Activated effector memory CD4-positive, alpha-beta T cell treated with anti-CD3 and anti-CD28 coated beads, Interleukin-2, amount 50 U/mL, for 16 hours (primary cell): ENCODE measurements at regions not wholly inside any gene's neighbourhood (a gene's known extent, or its start where the extent isn't known, plus 50 kb on each side); places are given as distances from the start of the nearest gene placed in this dataset.

Experiments used
- DNase-seq: peaks from one replicate; pipeline ENCODE4 v3.0.0-alpha.2; 2020

DNA sequence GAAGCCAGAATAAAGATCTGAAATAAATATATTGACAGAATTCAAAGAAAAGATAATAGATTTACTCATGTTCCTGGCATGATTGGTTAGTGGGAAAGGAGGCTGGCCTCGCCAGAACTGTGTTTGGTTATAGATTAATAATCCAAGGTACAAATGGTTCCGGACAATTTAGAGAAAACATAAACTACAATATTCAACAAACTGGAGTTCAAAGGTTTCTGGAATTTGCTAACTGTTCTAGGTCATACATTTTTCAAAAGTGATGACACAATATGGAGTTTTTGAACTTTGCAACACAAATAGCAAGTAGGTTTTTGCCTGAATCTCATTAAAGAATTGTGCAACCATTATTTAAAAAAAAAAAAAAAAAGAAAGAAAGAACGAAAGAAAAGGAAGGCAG, 251.7 kb upstream of the SALL1 start:
- DNase-seq, result no peak

DNA sequence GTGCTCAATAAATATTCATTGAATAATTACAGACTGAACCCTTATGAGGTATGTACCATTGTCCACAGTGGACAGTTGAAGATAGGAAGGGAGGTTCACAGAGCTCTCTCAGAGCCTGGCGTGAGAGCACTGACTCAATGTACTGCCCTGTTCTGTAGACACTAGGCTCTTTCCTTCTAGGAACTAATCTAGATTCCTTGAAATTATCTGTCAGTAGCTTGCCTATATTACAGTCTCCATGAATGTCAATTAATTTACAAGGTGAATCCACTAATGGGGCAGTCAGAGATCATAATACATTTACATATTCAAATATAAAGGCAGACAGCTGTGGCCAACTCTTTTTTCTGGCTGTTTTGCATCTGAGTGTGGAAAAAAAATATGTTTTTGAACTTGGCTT, 251.2 kb upstream of the SALL1 start:
- no peak for DNase-seq

DNA sequence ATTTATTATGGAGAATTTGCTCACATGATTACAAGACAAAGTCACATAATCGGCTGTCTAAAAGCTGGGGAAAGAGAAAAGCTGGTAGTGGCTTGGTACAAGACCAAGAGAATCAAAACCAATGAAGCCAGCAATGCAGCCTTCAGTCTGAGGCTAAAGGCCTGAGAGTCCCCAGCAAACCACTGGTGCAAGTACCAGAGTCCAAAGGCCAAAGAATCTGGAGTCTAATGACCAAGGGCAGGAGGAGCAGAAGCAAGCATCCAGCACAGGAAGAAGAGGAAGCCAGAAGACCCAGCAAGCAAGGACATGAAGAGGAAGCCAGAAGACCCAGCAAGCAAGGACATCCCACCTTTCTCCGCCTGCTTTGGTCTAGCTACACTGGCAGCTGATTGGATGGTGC, 250.6 kb upstream of the SALL1 start:
- no peak for DNase-seq

DNA sequence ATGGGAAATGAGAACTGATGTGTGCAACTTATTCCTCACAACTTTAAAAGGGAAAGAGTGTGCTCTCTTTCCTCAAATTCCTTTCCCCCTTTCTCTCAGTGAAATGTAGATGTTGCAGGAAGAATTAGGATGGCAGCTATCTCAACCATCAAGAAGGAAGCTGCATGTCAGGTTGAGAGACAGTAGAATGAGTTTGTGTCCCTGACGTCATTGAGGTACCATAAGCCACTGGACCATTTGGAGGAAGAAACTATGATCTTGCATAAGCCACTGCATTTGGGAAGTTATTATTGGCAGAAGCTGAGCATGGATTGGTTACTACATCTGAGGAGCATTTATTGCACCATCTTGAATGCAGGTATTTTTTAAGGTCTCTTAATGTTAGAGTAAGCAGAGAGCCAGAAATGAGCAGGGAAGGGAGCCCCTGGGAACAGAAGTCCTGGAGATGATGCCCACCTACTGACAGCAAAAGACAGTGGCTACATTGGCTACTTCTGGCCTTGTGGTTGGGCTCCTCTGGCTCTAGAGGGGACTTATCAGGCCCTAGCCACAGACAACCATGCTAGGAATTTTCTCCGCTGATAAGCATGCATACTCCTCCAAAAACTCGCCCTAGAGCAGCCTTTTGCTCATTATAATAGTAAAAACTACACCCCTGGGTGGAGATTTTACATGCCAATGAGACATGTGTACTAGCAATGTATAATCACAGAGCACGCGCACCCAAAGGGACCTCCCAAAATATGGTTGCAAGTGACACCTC, 249.0 kb upstream of the SALL1 start:
- DNase-seq, result no peak

DNA sequence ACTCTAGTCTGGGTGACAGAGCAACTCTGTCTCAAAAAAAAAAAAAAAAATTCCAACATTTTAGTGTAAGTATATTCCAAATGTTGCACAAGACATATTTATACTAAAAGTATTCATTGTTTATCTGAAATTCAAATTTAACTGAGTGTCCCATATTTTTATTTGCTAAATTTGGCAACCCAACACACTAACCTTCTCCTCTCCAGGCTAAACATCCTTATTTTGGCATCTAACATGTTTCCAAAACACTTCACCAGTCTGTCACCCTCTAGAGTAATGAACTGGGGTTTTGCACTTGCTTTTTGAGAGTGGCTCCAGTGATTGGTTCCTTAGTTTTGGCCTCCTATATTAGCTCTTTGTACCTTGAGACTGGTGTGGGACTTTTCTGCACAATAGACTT, 243.4 kb upstream of the SALL1 start:
- no peak for DNase-seq

DNA sequence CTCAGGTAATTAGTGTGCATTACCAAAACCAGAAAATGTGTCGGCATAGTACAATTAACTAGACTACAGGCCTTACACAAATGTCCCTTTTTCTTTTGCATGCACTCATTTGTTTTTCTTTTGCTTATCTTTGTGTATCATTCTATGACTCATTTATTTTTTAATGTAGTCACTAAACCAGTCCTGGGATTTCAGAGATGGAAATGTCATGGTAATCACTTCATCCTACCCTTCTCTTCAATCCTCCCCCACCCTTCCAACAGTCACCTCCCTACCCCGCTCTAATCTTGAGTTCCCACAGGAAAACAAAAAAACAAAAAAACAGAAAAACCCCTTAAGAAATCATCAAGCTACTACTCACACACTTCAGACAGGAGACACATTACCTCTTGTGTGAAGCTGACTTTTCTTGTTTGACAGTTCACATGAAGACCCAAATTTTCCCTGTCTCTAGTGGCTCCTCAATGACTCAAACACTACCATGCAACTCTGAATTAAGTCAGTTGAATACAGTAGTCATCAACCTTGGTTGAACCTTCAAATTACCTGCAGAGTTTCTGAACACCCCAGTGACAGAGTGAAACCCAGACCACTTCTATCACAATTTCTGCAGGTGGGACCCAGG, 242.4 kb upstream of the SALL1 start:
- DNase-seq, result no peak

DNA sequence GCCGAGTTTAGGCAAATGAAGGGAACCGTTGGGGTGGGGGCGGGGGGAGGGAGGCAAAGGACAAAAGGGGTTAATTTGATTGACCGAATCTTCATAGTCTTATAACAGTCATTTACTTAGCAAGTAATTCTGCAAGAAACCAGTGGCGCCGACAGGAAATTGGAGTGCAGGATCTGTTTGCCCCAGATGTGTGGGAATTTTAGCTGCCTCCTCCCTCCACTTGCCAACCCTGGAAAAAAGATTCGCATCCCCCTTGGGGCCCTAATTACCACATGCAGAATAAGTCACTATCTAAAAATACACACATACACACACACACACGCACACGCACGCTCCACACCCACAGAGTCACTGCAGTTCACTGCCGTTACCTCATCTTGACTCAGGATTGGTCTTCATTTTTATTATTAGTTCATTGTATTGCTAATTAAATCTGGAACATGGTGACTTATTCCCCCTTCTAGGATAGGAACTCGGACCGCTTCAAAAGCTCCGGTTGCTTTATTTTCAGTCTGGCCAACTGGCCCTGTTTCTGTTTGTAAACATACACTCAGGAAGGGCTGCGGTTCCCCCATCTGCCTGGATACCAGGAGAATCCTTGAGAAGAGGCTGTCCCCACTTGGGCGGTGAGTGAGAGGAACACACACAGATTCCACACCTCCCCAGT, 241.6 kb upstream of the SALL1 start:
- no peak for DNase-seq

DNA sequence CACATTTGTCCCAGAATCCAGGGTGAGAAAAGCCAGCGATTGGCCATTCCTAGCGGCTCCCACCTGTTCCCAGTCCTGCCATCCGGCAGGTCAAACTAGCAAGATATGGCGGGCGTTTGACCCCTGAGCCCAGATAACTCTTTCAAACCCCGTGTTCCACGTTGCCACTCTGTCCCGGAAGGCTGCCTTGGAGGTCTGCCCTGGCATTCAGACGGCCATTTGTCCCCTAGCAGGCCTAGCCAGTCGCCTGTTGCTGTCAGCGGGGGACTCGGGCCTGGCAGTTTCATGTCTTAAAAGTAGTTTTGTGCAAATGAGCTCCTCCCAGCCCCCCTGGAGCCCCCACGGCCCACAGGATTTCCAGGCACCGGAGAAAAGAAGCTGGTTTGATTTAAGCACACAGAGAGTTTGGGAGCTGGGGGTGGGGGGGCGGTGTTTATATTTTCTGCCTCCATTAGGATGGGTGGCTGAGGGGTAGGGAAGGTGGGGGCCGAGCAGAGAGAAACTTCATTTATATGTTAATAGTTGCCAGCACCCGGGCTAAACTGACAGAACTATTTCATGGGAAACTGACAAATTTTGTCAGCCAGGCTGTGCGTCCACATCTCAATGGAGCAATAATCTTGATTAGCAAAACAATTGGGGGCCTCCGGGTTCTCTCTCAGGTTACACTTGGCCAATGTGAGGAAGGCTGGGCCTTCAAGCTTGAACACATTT, 240.9 kb upstream of the SALL1 start:
- no peak for DNase-seq

DNA sequence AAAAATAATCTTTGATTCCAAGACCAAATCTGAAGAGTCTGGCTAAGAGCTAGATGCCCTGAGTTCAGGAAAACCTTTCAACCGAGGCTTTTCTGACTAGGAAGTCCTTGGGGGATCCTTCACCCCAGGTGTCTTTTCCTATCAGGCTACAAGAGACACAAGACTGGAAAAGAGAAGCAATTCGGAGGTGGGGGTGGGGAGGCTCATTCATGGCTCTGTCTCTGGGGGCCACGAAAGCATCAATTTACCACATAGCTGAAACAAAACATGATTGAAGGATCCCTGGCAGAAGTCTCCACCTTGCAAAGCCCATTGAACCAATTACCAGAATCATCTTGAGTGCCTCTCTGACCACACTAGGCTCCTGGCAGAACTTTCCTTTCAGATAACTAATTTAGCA, 239.8 kb upstream of the SALL1 start:
- DNase-seq, result no peak

DNA sequence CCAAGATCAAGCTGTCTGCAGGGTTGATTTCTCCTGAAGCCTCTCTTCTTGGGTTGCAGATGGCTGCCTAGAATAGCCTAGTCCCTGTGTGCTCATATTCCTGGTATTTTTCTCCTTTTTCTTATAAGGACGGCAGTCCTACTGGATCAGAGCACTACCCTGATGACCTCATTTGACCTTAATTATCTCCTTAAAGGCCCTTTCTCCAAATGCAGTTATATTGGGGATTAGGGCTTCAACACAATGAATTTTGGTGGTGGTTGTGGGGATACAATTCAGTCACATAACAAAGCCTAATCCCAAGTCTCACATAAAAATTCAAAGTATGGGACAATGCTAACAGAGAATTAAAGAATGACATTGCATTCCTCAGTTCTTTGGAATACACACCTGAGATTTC, 238.8 kb upstream of the SALL1 start:
- no peak for DNase-seq

DNA sequence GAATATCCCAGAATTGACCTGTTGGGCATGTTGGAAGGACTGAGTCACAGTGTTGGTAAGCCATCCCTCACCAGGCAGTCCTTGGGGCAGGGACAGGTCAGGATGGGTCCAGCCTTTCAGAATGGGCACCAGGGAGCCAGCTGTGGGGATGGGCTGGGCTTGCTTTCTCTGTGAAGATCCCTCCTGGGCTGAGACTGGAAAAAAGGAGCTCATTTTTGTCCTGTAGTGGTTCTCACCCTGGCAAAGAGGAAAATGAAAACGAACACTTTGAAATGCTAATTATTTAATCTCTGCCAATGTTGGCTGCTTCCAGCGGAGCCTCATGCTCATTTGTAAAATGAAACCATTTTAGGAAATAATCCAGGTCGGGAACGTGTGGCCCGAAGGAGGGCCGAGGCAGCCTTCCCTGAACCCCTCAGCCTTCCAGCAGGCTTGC, 237.5 kb upstream of the SALL1 start:
- DNase-seq, result no peak

DNA sequence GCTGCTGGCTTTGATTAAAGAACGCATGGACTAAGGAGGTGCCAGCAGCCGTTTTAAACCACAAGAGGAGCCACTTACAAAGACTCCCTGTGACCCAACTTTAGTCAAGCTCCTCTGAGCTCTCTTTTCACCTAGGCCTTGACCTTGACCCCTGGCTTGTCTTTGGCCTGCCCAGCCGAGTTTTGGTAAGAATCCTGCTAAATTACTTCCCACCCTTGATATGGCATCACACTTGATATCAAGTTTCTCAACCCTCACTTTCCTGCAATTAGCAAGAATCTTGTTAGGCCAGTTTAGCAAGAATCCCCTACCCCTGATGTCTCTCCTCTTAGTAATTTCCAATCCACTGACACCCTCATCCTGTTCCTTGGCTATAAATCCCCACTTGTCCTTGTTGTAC, 232.8 kb upstream of the SALL1 start:
- no peak for DNase-seq

DNA sequence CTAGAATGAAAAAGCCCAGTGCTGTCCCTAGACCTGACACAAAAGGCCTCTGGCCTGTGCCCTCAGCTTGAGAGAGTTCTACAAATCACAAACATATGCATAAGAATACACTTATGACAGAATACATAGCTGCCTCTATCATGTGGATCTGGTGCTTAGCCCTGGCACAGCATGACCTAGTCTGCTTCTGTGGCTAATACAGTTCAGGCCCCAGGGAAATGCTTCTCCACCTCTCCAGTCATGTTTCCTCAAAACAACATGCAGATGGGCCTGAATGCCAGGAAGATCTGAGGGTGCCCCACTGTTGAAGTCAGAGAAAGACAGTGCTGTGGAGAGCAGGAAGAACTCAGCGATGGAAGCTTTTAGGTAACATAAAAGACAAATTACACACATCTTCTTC, 231.9 kb upstream of the SALL1 start:
- DNase-seq, result no peak

DNA sequence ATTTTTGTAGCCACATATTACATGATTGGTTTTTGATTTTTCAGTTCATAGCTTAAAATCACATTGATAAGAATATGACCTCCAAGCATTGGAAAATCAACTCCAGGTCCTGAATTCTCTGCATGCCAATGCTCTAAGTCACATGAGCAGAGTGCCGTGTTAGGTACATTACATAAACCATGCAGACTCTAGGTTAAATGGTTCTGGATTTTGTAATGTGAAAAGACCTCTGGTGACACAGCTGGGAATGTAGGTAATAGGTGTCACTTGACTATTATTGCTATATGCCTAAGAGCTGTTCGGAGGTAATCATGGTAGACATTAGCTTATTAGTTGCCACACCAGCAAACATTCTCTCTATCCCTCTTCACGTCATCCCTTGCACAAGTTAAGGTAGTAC, 231.1 kb upstream of the SALL1 start:
- no peak for DNase-seq

DNA sequence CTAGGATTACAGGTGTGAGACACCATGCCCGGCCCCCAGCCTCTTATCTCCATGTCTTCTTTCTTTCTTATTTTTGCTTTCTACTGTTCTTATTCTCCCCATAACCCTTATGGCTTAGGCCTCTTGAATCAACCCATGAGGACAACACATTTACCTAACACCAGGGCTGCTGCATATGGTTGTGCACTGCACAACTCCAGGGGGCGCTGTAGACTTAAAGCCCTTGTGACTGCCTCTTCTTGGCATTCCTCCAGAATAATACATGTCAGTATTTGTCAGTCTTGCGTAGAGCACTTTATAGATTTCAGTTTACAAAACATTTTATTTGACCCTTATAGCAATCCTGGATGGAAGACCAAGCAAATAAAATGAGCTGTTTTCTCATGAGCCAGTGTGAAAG, 225.0 kb upstream of the SALL1 start:
- no peak for DNase-seq

DNA sequence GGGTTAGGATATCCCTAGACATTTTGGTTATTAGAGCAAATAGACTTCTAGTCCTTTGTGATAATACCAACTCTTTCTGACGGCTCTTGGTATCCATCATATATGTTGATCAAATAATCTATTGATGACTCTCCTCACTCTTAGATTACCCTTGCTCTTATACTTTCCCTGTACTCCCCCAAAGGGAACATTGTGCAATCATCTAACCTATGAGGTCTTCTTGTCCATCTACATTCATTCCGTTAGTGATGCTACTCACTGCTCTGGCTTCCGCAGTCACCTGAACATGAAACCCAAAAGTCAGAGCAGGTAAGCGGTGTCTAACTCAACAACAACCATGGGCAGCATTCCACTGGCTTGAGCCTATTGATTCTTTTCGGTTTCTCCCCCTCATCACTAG, 223.7 kb upstream of the SALL1 start:
- no peak for DNase-seq

DNA sequence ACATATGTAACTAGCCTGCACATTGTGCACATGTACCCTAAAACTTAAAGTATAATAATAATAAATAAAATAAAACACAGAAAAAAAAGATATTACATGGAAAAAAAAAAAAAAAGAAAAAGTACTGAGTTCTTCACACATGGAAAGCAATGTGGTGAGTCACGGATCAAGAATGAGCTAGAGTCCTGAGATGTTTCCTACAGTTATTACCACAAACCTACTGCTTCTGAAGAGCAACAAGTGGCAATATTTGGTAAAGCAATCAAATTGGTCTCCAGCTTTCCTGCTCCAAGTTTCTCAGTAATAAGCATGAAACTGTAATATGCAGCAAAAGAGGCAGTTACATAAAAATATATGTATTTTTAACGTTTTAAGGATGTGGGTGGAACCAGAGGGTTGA, 223.3 kb upstream of the SALL1 start:
- no peak for DNase-seq

DNA sequence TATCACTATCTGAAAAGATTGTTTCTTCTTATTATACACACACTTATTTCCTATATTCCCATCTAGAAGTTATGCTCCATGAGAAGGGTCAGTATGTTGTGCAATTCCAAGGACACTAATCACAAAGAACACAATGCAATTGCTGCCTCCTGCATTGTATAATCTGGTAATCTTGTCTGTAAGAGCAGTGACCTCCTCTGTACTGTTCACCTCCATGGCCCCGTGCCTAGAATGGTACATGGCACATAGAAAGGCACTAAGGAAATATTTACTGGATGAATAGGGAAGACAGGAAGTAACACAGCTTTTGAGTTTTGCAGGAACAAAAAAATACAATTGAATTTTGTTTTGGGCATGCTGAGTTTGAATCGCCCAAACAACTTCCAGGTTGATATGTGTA, 214.6 kb upstream of the SALL1 start:
- no peak for DNase-seq

DNA sequence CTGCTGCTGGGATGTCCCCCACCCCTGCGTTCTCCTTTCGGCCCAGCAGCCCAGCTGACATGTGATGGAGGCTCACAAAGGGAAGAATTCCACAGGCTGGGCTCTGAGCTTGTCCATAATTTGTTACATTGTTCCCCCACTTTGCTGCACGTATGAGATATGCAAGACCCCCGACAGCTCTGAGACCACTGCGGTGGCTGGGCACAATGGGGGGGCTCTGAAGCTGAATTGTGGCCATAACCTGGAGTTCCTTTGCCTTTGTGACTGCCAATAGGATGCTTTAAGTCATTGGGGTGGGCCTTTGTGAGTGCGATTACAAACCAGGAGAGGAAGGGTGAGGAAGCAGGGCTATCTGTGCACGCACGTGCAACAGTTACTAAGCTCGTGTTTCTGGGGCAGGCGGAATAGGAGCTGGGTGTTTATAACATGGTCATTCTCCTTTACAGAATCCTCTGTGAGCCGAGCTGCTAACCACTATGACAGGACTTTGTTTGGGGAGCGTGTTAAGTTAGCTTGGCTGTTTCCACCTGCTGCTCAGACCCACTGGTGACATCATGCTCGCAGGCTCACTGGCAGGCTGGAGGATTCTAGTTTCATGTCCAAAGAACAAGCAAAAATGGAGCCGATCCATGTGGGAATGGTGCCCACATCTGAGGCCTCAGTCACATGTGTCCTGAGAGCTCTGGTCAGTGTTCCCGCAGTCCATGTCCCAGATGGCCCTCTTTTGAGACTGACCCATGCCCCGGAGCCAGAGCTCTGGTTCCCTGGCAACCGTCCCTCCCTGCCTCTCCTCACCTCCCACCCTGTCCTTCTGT, 208.3 kb upstream of the SALL1 start:
- no peak for DNase-seq

DNA sequence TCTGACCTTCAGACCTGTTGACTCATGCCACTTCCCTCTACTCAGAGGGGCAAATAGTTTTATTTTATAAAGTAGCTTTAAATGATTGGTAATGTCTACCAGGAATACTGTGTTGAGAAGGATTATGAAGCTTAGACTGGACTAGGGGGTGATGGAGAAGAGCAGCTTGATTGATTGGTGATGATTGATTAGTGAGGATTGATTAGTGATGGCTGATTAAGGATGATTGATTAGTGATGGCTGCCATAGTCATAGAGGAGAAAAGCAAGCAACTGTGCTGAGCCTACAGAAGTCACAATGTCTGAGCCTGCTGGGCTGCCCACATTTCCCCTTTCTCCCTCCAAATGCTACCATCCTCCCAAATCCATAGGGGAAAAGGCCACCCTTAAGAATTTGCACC, 206.8 kb upstream of the SALL1 start:
- DNase-seq, result no peak

DNA sequence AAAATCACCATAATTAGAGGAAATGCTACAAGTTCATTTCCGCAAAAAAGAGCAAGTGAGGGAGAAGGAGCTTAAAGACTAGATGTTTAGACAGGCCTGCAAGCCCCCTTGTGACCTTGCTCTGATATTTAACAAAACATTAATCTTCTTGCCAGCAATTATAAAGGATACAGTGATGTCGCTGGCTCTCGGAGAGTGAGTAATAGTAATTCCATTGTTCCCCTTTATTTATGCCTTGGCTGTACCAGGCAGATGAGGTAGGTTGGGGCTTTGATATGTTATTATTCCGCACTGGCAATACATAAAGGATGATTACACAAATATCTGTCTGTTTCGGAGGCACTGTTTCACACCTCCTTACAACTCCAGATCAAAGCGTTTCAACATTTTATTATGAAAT, 204.8 kb upstream of the SALL1 start:
- DNase-seq, result no peak

DNA sequence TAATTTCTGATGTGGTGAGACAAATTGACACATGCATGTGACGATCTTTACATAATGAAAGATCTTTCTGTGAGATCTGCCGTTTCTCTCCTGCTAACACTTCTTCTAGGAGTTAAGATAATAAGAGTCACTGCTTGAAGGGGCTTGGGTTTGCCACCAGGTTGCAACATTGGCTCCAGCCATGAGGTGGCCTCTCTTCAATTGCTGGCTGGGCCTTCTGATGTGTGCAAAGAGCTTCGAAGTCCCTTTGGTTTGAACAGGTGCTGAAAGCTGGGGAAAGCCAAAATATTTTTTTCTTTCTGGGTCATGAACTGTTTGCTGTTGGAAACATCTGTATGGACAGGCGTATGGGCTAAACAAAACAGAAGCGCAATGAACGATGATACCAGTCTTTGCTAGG, 204.1 kb upstream of the SALL1 start:
- DNase-seq, result no peak

DNA sequence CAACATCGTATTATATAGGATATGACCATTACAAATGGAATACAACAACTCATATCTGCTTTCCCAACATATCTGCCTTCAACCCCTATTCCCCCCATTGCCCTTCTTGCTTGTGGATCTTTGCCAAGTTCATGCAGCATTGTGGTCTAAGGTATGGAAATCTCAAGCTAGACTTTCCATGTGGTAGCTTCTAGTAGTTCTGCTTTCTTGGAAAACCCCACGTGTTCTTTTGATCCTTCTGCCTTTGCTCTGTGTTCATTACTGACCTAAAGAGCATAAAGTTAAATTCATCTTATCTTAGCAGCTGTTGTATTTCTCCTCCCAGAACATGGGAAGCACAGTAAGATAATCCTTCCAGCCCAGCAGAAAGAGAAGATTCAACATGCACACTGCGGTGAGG, 202.0 kb upstream of the SALL1 start:
- no peak for DNase-seq
